HuH-7.5 (cell line): ENCODE measurements at regions not wholly inside any gene's neighbourhood (a gene's known extent, or its start where the extent isn't known, plus 50 kb on each side); places are given as distances from the start of the nearest gene placed in this dataset.

Experiments used
- DNase-seq: peaks from one replicate; pipeline ENCODE4 v3.0.0; 2011; ENCODE audit warnings: low spot score

GRCh38 chr2:72004201-72004915 is 143.3 kb downstream of the CYP26B1 start:
- no peak for DNase-seq

- DNase-seq = no peak
These were observed 143.9 kb downstream of the CYP26B1 start for GRCh38 chr2:72003796-72004195.

GRCh38 chr2:72003124-72003523 is 144.5 kb downstream of the CYP26B1 start:
- DNase-seq = no peak

- DNase-seq = no peak
These were observed 145.5 kb downstream of the CYP26B1 start for GRCh38 chr2:72001937-72002690.

- DNase-seq = no peak
These were observed 147.6 kb downstream of the CYP26B1 start for GRCh38 chr2:72000110-72000509.

GRCh38 chr2:71999580-71999979 is 148.1 kb downstream of the CYP26B1 start:
- no peak for DNase-seq

- DNase-seq = no peak
These were observed 149.8 kb downstream of the CYP26B1 start for GRCh38 chr2:71997843-71998242.

GRCh38 chr2:71995067-71995665 is 152.5 kb downstream of the CYP26B1 start:
- DNase-seq = no peak

GRCh38 chr2:71992036-71992435 is 155.6 kb downstream of the CYP26B1 start:
- no peak for DNase-seq

GRCh38 chr2:71991397-71991796 is 156.3 kb downstream of the CYP26B1 start:
- no peak for DNase-seq

- DNase-seq = no peak
These were observed 156.8 kb downstream of the CYP26B1 start for GRCh38 chr2:71990826-71991225.

- no peak for DNase-seq
These were observed 157.5 kb downstream of the CYP26B1 start for GRCh38 chr2:71990122-71990521.

GRCh38 chr2:71989671-71990070 is 158.0 kb downstream of the CYP26B1 start:
- DNase-seq = no peak

- no peak for DNase-seq
These were observed 159.5 kb downstream of the CYP26B1 start for GRCh38 chr2:71988170-71988569.

GRCh38 chr2:71976685-71977084 is 171.0 kb downstream of the CYP26B1 start:
- DNase-seq = no peak

- no peak for DNase-seq
These were observed 172.8 kb downstream of the CYP26B1 start for GRCh38 chr2:71974846-71975245.

GRCh38 chr2:71971493-71971892 is 176.2 kb downstream of the CYP26B1 start:
- no peak for DNase-seq

- no peak for DNase-seq
These were observed 182.1 kb downstream of the CYP26B1 start for GRCh38 chr2:71965530-71965929.

GRCh38 chr2:71962911-71963694 is 184.6 kb downstream of the CYP26B1 start:
- no peak for DNase-seq

GRCh38 chr2:71962350-71962749 is 185.3 kb downstream of the CYP26B1 start:
- DNase-seq = no peak

GRCh38 chr2:71961289-71962027 is 186.2 kb downstream of the CYP26B1 start:
- no peak for DNase-seq

- no peak for DNase-seq
These were observed 188.2 kb downstream of the CYP26B1 start for GRCh38 chr2:71959494-71959893.
